DMS114 treated with DMSO at 0.1 percent for 48 hours (cell line): ENCODE measurements at regions not wholly inside any gene's neighbourhood (a gene's known extent, or its start where the extent isn't known, plus 50 kb on each side); places are given as distances from the start of the nearest gene placed in this dataset.
"Not testable (repeated sequence)": the region's sequence is repeated elsewhere in the genome, so short reads cannot be mapped to it uniquely, and the experiment has no call there.

Source experiments
- DNase-seq: peaks from one replicate; lab custom pipeline; 2025; ENCODE audit not compliant: unreplicated experiment; lab: John Stamatoyannopoulos, UW

- DNase-seq = not testable (repeated sequence)
Observed at GRCh38 chr12:54799966-54800365, 54.4 kb upstream of the MUCL1 start.

GRCh38 chr12:54798651-54799050, 55.7 kb upstream of the MUCL1 start:
- no peak for DNase-seq

DNA sequence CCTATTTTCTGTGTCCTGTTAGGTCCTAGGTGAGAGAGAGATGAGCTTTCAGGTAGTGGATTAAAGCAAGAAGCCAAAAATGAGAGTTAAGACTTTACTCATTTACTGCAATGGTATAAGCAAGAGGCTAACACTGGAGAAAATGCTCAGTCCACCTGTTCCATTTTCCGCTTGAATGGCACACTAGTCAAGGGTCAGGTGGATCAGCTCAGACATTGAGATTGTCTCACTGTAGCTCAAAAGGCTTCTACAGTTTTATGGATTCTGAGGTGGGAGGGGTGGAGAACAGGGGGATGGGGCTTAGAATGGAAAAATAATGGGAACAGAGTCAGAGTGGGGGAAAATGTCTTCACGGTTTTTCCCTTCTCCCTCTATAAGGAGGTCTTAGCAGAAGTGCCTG, 57.3 kb upstream of the MUCL1 start:
- DNase-seq = no peak

- DNase-seq = no peak
Observed at GRCh38 chr12:54795644-54796043, 58.7 kb upstream of the MUCL1 start.

DNA sequence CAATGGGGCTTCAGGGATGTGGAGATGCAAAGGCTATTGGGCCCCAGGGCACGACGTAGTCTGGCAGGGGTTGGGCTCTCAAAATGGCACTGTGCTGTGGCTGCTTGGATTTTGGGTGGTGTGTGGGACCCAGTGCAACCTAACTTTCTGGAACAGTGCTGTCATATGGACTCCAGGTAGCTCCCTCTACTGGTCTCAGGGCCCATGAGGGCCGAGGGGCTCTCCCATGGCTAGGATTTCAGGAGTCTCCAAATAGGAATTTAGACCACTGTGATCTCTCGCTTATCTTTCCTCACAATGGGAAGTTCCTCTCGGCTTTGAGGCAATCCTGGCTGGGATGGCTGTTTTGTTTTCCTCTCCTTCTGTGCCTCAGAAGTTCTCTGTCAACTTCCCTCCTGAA, 68.2 kb upstream of the MUCL1 start:
- no peak for DNase-seq

GRCh38 chr12:54784115-54784514, 70.2 kb upstream of the MUCL1 start:
- no peak for DNase-seq

- not testable (repeated sequence) for DNase-seq
Observed at GRCh38 chr12:54777031-54777430, 77.3 kb upstream of the MUCL1 start.

GRCh38 chr12:54773593-54773992, 80.7 kb upstream of the MUCL1 start:
- no peak for DNase-seq

GRCh38 chr12:54765652-54766051, 88.7 kb upstream of the MUCL1 start:
- no peak for DNase-seq

DNA sequence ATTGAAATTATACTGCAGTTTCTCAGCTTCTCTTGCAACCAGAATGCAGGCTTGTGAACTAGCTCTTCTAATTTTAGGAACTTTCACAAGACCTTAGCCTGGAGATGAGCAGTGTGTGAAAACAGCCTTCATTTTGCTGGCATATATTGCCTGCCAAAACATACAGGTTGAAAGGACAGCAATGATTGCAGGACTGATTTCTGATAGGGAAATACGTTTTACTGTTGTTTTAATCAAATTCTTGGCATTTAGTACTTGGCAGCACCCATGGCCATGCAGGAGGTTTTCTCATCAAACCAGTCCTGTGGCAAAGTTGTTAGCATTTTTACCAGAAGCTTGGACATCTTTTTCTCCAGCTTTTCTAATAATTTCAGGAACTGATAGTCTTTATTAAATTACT, 91.9 kb upstream of the MUCL1 start:
- DNase-seq = no peak

DNA sequence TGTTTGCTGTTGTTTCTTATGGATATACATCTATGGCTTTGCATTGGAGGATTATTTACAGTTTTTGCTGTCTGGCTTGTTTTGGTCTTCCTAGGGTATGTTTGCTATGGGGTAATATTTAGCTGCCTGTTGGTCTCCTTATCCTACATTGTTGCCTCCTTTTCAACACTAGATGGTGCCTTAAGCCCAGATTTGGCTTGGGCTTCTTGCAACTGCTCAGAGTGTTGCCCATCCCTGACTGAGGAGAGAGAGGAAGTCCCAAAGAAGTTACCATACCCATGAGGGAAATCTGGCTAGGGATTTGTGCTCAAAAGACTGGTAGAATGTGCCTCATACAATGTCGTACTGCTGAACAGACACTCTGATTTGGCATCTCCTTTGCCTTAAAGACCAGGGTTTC, 94.6 kb upstream of the MUCL1 start:
- peak; percentile 73 for DNase-seq

DNA sequence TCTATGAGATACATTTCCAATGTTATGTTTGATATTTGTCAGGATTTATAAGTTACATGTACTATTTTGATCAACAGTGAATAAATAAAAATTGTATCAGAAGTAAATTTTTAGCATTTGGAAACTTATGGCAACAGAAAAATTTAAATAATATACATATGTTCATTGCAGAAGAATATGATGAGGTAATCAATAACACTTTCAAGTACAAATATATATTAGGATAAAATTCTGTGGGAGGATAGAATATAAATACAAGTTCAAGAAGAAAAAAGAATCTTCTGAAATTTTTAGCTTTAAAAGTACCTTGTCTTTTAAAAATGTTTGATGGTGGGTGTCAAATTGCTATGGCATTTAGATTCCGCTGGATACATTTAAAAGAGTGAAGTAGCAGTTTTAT, 102.8 kb upstream of the MUCL1 start:
- no peak for DNase-seq

DNA sequence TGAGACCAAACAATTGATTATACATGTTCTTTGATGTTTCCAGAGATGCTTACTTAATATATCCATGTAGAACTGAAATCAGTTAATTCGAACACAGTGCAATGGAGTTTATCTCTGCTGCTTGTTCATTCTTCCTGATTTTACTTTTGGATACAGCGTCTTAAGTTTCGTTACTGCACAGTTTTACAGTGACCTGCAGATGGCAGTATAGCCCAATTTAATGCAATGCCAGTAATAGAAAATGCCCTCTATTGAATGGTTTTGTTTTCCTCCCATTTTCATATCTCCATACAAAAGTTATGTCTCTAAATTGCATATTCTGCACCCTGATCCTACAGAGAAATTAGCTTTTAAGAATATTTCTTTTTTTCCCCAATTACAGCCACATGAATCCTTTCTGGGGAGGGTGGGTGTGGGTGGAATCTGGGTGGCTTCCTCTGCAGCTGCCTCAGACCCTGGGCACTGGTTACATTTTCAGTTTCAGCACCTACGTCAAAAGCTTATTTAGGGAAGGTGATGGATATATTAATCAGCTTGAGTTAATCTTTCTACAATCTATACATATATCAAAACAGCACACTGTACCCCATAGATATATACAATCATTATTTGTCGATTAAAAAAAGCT, 101.1 kb upstream of the DCD start:
- DNase-seq = peak; percentile 65

GRCh38 chr12:54744590-54744989, 96.4 kb upstream of the DCD start:
- DNase-seq = no peak

DNA sequence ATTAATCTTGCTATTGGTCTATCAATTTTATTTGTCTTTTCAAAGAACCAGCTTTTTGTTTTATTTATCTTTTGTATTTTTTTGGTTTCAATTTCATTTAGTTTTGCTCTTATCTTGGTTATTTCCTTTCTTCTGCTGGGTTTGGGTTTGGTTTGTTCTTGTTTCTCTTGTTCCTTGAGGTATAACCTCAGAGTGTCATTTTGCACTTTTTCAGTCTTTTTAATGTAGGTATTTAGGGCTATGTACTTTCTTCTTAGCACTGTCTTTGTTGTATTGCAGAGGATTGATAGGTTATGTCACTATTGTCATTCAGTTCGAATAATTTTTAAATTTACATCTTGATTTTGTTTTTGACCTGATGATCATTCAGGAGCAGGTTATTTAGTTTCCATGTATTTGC, 92.7 kb upstream of the DCD start:
- DNase-seq = no peak

- no peak for DNase-seq
Observed at GRCh38 chr12:54736549-54736948, 88.4 kb upstream of the DCD start.

DNA sequence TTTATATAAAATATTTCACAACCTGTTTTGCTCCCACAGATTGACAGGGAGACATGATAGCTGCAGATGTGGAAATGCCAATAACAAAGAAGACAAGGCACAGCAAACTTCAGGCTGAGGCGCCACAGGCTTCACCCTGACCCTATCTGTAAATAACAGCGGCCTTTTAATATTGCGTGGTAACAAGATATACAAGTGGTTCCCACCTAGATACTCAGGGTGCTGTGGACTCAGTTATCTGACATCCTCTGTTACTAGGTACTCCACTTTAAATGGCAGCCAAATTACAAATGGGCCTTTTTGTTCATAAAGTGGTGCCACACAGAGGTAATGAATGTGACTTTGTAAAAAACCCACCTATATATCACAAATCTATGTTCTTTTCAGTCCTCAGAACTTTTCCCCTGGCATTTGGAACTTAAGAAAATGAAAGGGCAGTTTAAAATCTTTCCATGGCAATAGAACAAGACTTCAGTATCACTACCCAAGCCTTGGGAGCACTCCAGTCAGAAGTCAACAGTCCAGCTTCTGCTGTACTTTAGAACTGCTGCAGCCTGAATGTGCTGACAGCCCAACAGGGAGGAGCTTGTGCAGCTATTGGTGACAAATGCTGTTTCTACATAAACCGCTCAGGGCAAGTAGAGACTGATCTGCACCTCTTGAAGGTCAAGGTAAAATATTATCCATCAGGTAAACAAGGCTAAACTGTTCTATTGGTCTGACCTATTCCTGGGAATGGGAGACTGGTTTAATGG, 86.2 kb upstream of the DCD start:
- DNase-seq = no peak

DNA sequence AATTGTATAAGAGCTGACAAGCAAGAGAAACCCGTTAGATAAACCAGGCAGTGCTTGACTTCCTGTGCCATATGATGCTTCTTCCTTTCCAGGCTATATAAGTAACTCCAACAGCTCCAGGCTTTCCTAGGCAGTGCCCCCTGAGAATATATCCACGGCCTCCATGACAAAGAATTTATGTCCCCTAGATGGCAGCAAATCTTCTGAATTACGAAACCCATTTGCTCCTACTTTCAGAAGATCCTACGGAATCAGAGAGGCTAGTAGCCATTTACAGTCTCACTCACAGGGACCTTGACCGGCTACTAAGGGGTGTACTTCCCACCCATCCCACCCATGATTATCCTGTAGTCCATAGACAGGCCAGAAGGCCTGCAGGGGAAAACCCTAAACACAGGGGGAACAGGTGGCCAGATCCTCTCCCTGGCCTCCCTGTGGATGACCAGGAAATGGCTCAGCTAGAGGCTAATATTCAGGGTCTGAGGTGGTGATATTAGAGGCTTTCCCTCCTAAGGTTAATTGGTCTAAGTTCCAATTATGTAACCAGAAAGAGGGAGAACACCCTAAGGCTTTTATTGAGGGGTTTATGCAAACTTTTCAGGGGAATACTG, 77.2 kb upstream of the DCD start:
- DNase-seq = peak; percentile 39

GRCh38 chr12:54723379-54724256, 75.5 kb upstream of the DCD start:
- DNase-seq = no peak

DNA sequence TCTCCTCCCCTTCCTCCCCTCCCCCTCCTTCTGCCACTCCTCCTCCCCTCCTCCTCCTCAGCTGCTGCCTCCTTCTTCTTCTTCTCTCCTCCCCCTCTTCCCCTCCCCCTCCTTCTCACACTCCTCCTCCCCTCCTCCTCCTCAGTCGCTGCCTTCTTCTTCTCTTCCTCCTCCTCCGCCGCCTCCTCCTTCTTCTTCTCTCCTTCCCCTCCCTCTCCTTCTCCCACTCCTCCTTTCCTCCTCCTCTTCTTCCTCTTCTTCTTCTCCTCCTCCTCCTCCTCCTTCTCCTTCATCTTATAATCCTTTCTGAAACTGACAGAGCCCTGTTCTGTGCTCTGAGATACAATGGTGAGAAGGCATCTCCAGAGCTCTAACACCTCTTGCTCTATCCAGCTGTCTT, 73.1 kb upstream of the DCD start:
- no peak for DNase-seq

DNA sequence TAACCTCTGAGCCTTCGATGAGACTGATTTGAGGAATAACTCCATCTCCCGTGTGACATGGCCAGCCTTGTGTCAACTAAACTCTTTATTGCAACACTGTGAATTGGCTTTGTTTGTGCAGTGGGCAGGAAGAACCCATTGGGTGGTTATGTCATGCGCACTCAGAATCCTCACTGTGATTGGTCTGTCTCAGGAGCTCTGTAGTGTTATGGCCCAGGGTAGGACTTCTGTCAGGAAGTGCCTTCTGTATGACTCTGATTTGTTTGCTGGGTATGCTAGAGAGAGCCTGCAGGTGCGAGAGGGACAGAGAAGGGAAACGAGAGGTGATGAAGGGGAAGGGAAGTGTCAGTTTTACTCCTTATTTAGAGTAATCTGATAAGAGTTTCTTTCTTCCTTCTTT, 71.5 kb upstream of the DCD start:
- no peak for DNase-seq

DNA sequence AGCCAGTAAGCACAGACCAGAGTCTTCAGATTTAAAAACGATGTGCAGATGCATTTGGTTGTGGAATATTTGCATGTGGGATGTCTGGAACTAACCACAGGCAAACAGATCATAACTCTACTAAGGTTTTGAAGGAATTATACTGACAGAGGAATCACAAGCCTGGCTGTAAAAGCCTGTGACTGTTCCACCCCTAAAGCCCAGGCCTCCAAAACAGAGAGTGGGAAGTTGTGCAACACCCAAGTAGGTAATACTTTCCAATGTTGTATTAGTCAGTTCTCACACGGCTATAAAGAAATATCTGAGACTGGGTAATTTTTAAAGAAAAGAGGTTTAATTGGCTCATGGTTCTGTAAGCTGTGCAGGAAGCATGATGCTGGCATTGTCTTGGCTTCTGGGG, 68.1 kb upstream of the DCD start:
- DNase-seq = no peak
